ENCODE measurements at regions not wholly inside any gene's neighbourhood (a gene's known extent, or its start where the extent isn't known, plus 50 kb on each side); places are given as distances from the start of the nearest gene placed in this dataset.

GRCh38 chrX:22376369-22376768 lies 103.7 kb downstream of the CBLL2 start:
- H3K27me3 ChIP-seq (ENCODE audit: control insufficient read depth in 3 of 3, insufficient read depth in 3 of 3, low read length in 3 of 3): no peaks in the 10 kb centered on the region
- DNase-seq: no peak
- no peaks in the 10 kb centered on the region for H3K36me3 ChIP-seq (ENCODE audit: control insufficient read depth in 3 of 3, insufficient read depth in 2 of 3, low read depth in 1 of 3, low read length in 3 of 3)
- WGBS, 3 donors: 68 to 84% (median 75%) methylated on average over 2 of the region's 2 CpGs
- H3K9me3 ChIP-seq (ENCODE audit: control insufficient read depth in 2 of 2, insufficient read depth in 1 of 2, low read depth in 1 of 2, low read length in 1 of 2): no peaks in the 10 kb centered on the region
- H3K4me3 ChIP-seq (ENCODE audit: low read depth in 1 of 3, low read length in 3 of 3): no peak overlapping the region
- no peak overlapping the region for H3K27ac ChIP-seq (ENCODE audit: low read depth in 1 of 3, low read length in 2 of 3)
- H3K4me1 ChIP-seq (ENCODE audit: control insufficient read depth in 3 of 3, insufficient read depth in 2 of 3, low read depth in 1 of 3, low read length in 2 of 3): no peaks in the 10 kb centered on the region
- no peak for FAIRE-seq

- Histone ChIP-seq H3K27me3 (ENCODE audit: control insufficient read depth in 3 of 3, insufficient read depth in 3 of 3, low read length in 3 of 3) (no peaks in the 10 kb centered on the region), H3K36me3 (ENCODE audit: control insufficient read depth in 3 of 3, insufficient read depth in 2 of 3, low read depth in 1 of 3, low read length in 3 of 3) (no peaks in the 10 kb centered on the region), H3K27ac (ENCODE audit: low read depth in 1 of 3, low read length in 2 of 3) (no peak overlapping the region), H3K4me3 (ENCODE audit: low read depth in 1 of 3, low read length in 3 of 3) (no peak overlapping the region), H3K9me3 (ENCODE audit: control insufficient read depth in 2 of 2, insufficient read depth in 1 of 2, low read depth in 1 of 2, low read length in 1 of 2) (no peaks in the 10 kb centered on the region), H3K4me1 (ENCODE audit: control insufficient read depth in 3 of 3, insufficient read depth in 2 of 3, low read depth in 1 of 3, low read length in 2 of 3) (no peaks in the 10 kb centered on the region)
- no peak for DNase-seq
- 49 to 77% (median 51%) methylated on average over 4 of the region's 4 CpGs for WGBS, 3 donors
- FAIRE-seq: no peak
Measured at GRCh38 chrX:22378296-22378695, 105.6 kb downstream of the CBLL2 start.

GRCh38 chrX:22383988-22384387 lies 111.3 kb downstream of the CBLL2 start:
- no peak for DNase-seq

GRCh38 chrX:22389556-22390179 lies 117.0 kb downstream of the CBLL2 start:
- no peak for FAIRE-seq
- Histone ChIP-seq H3K36me3 (ENCODE audit: control insufficient read depth in 3 of 3, insufficient read depth in 2 of 3, low read depth in 1 of 3, low read length in 3 of 3) (no peaks in the 10 kb centered on the region), H3K27ac (ENCODE audit: low read depth in 1 of 3, low read length in 2 of 3) (no peak overlapping the region), H3K27me3 (ENCODE audit: control insufficient read depth in 3 of 3, insufficient read depth in 3 of 3, low read length in 3 of 3) (no peaks in the 10 kb centered on the region), H3K4me3 (ENCODE audit: low read depth in 1 of 3, low read length in 3 of 3) (no peak overlapping the region), H3K4me1 (ENCODE audit: control insufficient read depth in 3 of 3, insufficient read depth in 2 of 3, low read depth in 1 of 3, low read length in 2 of 3) (no peaks in the 10 kb centered on the region), H3K9me3 (ENCODE audit: control insufficient read depth in 2 of 2, insufficient read depth in 1 of 2, low read depth in 1 of 2, low read length in 1 of 2) (no peaks in the 10 kb centered on the region)
- DNase-seq: no peak
- 29 to 44% (median 39%) methylated on average over 4 of the region's 4 CpGs for WGBS, 3 donors

More at GRCh38 chrX:22383988-22384387, 111.3 kb downstream of the CBLL2 start:
- no peak overlapping the region for H3K27ac ChIP-seq (ENCODE audit: low read depth in 1 of 3, low read length in 2 of 3)
- H3K36me3 ChIP-seq (ENCODE audit: control insufficient read depth in 3 of 3, insufficient read depth in 2 of 3, low read depth in 1 of 3, low read length in 3 of 3): no peaks in the 10 kb centered on the region
- H3K4me1 ChIP-seq (ENCODE audit: control insufficient read depth in 3 of 3, insufficient read depth in 2 of 3, low read depth in 1 of 3, low read length in 2 of 3): no peaks in the 10 kb centered on the region
- H3K9me3 ChIP-seq (ENCODE audit: control insufficient read depth in 2 of 2, insufficient read depth in 1 of 2, low read depth in 1 of 2, low read length in 1 of 2): no peaks in the 10 kb centered on the region
- no peak overlapping the region for H3K4me3 ChIP-seq (ENCODE audit: low read depth in 1 of 3, low read length in 3 of 3)
- H3K27me3 ChIP-seq (ENCODE audit: control insufficient read depth in 3 of 3, insufficient read depth in 3 of 3, low read length in 3 of 3): no peaks in the 10 kb centered on the region
- WGBS, 3 donors: 75 to 85% (median 81%) methylated on average over 7 of the region's 7 CpGs
- FAIRE-seq: no peak

GRCh38 chrX:22392133-22392948 lies 119.6 kb downstream of the CBLL2 start:
- Histone ChIP-seq H3K4me3 (ENCODE audit: low read depth in 1 of 3, low read length in 3 of 3) (no peak overlapping the region), H3K9me3 (ENCODE audit: control insufficient read depth in 2 of 2, insufficient read depth in 1 of 2, low read depth in 1 of 2, low read length in 1 of 2) (no peaks in the 10 kb centered on the region), H3K4me1 (ENCODE audit: control insufficient read depth in 3 of 3, insufficient read depth in 2 of 3, low read depth in 1 of 3, low read length in 2 of 3) (no peaks in the 10 kb centered on the region), H3K27ac (ENCODE audit: low read depth in 1 of 3, low read length in 2 of 3) (no peak overlapping the region), H3K36me3 (ENCODE audit: control insufficient read depth in 3 of 3, insufficient read depth in 2 of 3, low read depth in 1 of 3, low read length in 3 of 3) (no peaks in the 10 kb centered on the region), H3K27me3 (ENCODE audit: control insufficient read depth in 3 of 3, insufficient read depth in 3 of 3, low read length in 3 of 3) (no peaks in the 10 kb centered on the region)
- FAIRE-seq (no peak), DNase-seq (no peak)
- WGBS, 3 donors: 55 to 61% (median 58%) methylated on average over 10 of the region's 10 CpGs

GRCh38 chrX:22395372-22395771 lies 122.7 kb downstream of the CBLL2 start:
- no peak overlapping the region for H3K4me3 ChIP-seq (ENCODE audit: low read depth in 1 of 3, low read length in 3 of 3)
- FAIRE-seq: no peak
- 84 to 87% (median 86%) methylated on average over 4 of the region's 4 CpGs for WGBS, 3 donors

GRCh38 chrX:22396408-22396807 lies 123.7 kb downstream of the CBLL2 start:
- 75 to 84% (median 78%) methylated on average over 2 of the region's 2 CpGs for WGBS, 3 donors

More at GRCh38 chrX:22395372-22395771, 122.7 kb downstream of the CBLL2 start:
- Histone ChIP-seq H3K27ac (ENCODE audit: low read depth in 1 of 3, low read length in 2 of 3) (no peak overlapping the region), H3K36me3 (ENCODE audit: control insufficient read depth in 3 of 3, insufficient read depth in 2 of 3, low read depth in 1 of 3, low read length in 3 of 3) (no peaks in the 10 kb centered on the region), H3K9me3 (ENCODE audit: control insufficient read depth in 2 of 2, insufficient read depth in 1 of 2, low read depth in 1 of 2, low read length in 1 of 2) (no peaks in the 10 kb centered on the region), H3K4me1 (ENCODE audit: control insufficient read depth in 3 of 3, insufficient read depth in 2 of 3, low read depth in 1 of 3, low read length in 2 of 3) (no peaks in the 10 kb centered on the region), H3K27me3 (ENCODE audit: control insufficient read depth in 3 of 3, insufficient read depth in 3 of 3, low read length in 3 of 3) (no peaks in the 10 kb centered on the region)
- no peak for DNase-seq

GRCh38 chrX:22397566-22397965 lies 124.9 kb downstream of the CBLL2 start:
- DNase-seq (no peak), FAIRE-seq (no peak)
- Histone ChIP-seq H3K36me3 (ENCODE audit: control insufficient read depth in 3 of 3, insufficient read depth in 2 of 3, low read depth in 1 of 3, low read length in 3 of 3) (no peaks in the 10 kb centered on the region), H3K27me3 (ENCODE audit: control insufficient read depth in 3 of 3, insufficient read depth in 3 of 3, low read length in 3 of 3) (no peaks in the 10 kb centered on the region), H3K4me3 (ENCODE audit: low read depth in 1 of 3, low read length in 3 of 3) (no peak overlapping the region), H3K4me1 (ENCODE audit: control insufficient read depth in 3 of 3, insufficient read depth in 2 of 3, low read depth in 1 of 3, low read length in 2 of 3) (no peaks in the 10 kb centered on the region), H3K9me3 (ENCODE audit: control insufficient read depth in 2 of 2, insufficient read depth in 1 of 2, low read depth in 1 of 2, low read length in 1 of 2) (no peaks in the 10 kb centered on the region), H3K27ac (ENCODE audit: low read depth in 1 of 3, low read length in 2 of 3) (no peak overlapping the region)
- WGBS, 3 donors: 14 to 62% (median 15%) methylated on average over 1 of the region's 1 CpG

More at GRCh38 chrX:22396408-22396807, 123.7 kb downstream of the CBLL2 start:
- FAIRE-seq: no peak
- Histone ChIP-seq H3K4me1 (ENCODE audit: control insufficient read depth in 3 of 3, insufficient read depth in 2 of 3, low read depth in 1 of 3, low read length in 2 of 3) (no peaks in the 10 kb centered on the region), H3K27ac (ENCODE audit: low read depth in 1 of 3, low read length in 2 of 3) (no peak overlapping the region), H3K9me3 (ENCODE audit: control insufficient read depth in 2 of 2, insufficient read depth in 1 of 2, low read depth in 1 of 2, low read length in 1 of 2) (no peaks in the 10 kb centered on the region), H3K27me3 (ENCODE audit: control insufficient read depth in 3 of 3, insufficient read depth in 3 of 3, low read length in 3 of 3) (no peaks in the 10 kb centered on the region), H3K4me3 (ENCODE audit: low read depth in 1 of 3, low read length in 3 of 3) (no peak overlapping the region), H3K36me3 (ENCODE audit: control insufficient read depth in 3 of 3, insufficient read depth in 2 of 3, low read depth in 1 of 3, low read length in 3 of 3) (no peaks in the 10 kb centered on the region)
- DNase-seq: no peak

All from small intestine (tissue), 7 donors.